ENCODE measurements at regions not wholly inside any gene's neighbourhood (a gene's known extent, or its start where the extent isn't known, plus 50 kb on each side); places are given as distances from the start of the nearest gene placed in this dataset.

DNA sequence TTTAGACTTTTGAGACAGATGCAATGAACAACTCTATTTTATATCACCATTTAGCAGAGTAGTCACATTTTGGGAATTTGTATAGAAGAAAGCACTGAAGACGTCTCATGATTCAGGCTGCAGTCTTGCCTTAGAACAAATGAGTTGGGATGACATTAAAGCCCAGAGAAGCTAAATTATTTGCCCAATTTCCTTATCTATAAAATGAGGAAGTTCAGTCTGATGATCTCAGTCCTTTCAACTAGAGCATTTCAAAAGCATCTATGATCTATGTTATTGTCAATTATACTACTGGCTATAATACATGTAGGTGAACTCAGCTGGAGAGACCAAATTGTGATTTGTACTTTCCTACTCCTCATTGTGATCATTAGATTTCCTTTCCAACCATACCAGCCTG lies 154.1 kb downstream of the OSTF1 start:
- TF ChIP-seq, protein P1, sequence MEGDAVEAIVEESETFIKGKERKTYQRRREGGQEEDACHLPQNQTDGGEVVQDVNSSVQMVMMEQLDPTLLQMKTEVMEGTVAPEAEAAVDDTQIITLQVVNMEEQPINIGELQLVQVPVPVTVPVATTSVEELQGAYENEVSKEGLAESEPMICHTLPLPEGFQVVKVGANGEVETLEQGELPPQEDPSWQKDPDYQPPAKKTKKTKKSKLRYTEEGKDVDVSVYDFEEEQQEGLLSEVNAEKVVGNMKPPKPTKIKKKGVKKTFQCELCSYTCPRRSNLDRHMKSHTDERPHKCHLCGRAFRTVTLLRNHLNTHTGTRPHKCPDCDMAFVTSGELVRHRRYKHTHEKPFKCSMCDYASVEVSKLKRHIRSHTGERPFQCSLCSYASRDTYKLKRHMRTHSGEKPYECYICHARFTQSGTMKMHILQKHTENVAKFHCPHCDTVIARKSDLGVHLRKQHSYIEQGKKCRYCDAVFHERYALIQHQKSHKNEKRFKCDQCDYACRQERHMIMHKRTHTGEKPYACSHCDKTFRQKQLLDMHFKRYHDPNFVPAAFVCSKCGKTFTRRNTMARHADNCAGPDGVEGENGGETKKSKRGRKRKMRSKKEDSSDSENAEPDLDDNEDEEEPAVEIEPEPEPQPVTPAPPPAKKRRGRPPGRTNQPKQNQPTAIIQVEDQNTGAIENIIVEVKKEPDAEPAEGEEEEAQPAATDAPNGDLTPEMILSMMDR (conservative IDR thresholded peaks at IDR 0.05), result no peak
- no peak for TF ChIP-seq ZFX (IDR thresholded peaks at IDR 0.05)
